HEK293 (cell line): ENCODE measurements at regions not wholly inside any gene's neighbourhood (a gene's known extent, or its start where the extent isn't known, plus 50 kb on each side); places are given as distances from the start of the nearest gene placed in this dataset.

Experiments
- CTCF ChIA-PET: fragments of 350-600 bp; formaldehyde crosslinking; extraction: SDS; loops from one replicate; lab custom pipeline; 2021; ENCODE audit warnings: antibody characterized with exemption; lab: Yijun Ruan, JAX
- POLR2A ChIA-PET: fragments of 300-600 bp; formaldehyde crosslinking; extraction: SDS; loops from one replicate; lab custom pipeline; 2020; ENCODE audit warnings: antibody characterized with exemption, inconsistent platforms; lab: Yijun Ruan, JAX
- H3K27ac ChIP-seq: fragments of 200-500 bp; sonication (Bioruptor generic); 2 replicates; pipeline ENCODE4 v1.5.1; 2014; ENCODE audit warnings: low read depth, low read length, control low read depth, inconsistent platforms; ENCODE audit errors: extremely low read depth
- H3K36me3 ChIP-seq, 2 experiments: fragments of 200-500 bp in 1 of 2; sonication (Bioruptor generic) in 1 of 2; 1 replicate in 1 of 2; 2 replicates in 1 of 2; pipeline ENCODE4 v1.5.1; 2014 to 2017; ENCODE audit warnings: inconsistent platforms in 2 of 2, low read length in 2 of 2; ENCODE audit not compliant: control insufficient read depth in 2 of 2, insufficient read depth in 1 of 2
- H3K4me1 ChIP-seq: fragments of 200-500 bp; sonication (Bioruptor generic); 2 replicates; pipeline ENCODE4 v1.5.1; 2014; ENCODE audit warnings: mild to moderate bottlenecking, low read length, inconsistent platforms; ENCODE audit not compliant: control insufficient read depth, insufficient read depth
- H3K4me3 ChIP-seq: 2 replicates; pipeline ENCODE4 v1.5.1; 2011; ENCODE audit warnings: low read depth, mild to moderate bottlenecking, control low read depth, low read length, moderate library complexity
- H3K9me3 ChIP-seq: fragments of 200-500 bp; sonication (Bioruptor generic); 2 replicates; pipeline ENCODE4 v1.5.1; 2014; ENCODE audit warnings: low read depth, low read length, inconsistent platforms; ENCODE audit not compliant: control insufficient read depth, insufficient read depth
- BCL11B ChIP-seq: fragments of 450-650 bp; formaldehyde crosslinking; IDR thresholded peaks from 2 replicates; pipeline ENCODE4 v1.5.1; 2016; ENCODE audit warnings: low read depth, missing biosample characterization, missing genetic modification characterization
- KLF9 ChIP-seq: fragments of 450-650 bp; formaldehyde crosslinking; IDR thresholded peaks from 2 replicates; pipeline ENCODE4 v1.5.1; 2016; ENCODE audit warnings: missing biosample characterization, missing genetic modification characterization, low read depth
- OSR2 ChIP-seq: fragments of 450-650 bp; formaldehyde crosslinking; IDR thresholded peaks from 2 replicates; pipeline ENCODE4 v1.5.1; 2016; ENCODE audit warnings: missing biosample characterization, missing genetic modification characterization
- PRDM6 ChIP-seq: fragments of 450-650 bp; formaldehyde crosslinking; IDR thresholded peaks from 2 replicates; pipeline ENCODE4 v1.5.1; 2017; ENCODE audit warnings: missing biosample characterization, missing genetic modification characterization
- RBAK ChIP-seq: fragments of 450-650 bp; formaldehyde crosslinking; IDR thresholded peaks from 2 replicates; pipeline ENCODE4 v1.5.1; 2016; ENCODE audit warnings: missing biosample characterization, missing genetic modification characterization
- SCRT1 ChIP-seq: fragments of 450-650 bp; formaldehyde crosslinking; IDR thresholded peaks from 2 replicates; pipeline ENCODE4 v1.5.1; 2016; ENCODE audit warnings: missing biosample characterization, missing genetic modification characterization, borderline replicate concordance
- SETDB1 ChIP-seq: IDR thresholded peaks from one replicate; pipeline ENCODE4 v1.6.1; 2017; ENCODE audit warnings: mild to moderate bottlenecking, low read length, moderate library complexity, mixed read lengths; ENCODE audit not compliant: insufficient read length
- ZEB2 ChIP-seq: fragments of 450-650 bp; formaldehyde crosslinking; IDR thresholded peaks from 2 replicates; pipeline ENCODE4 v1.5.1; 2016; ENCODE audit warnings: missing biosample characterization, missing genetic modification characterization
- ZFHX2 ChIP-seq: fragments of 450-650 bp; formaldehyde crosslinking; conservative IDR thresholded peaks from 2 replicates; pipeline ENCODE4 v1.5.1; 2016; ENCODE audit warnings: missing biosample characterization, missing genetic modification characterization
- ZNF138 ChIP-seq: fragments of 450-650 bp; formaldehyde crosslinking; IDR thresholded peaks from 2 replicates; pipeline ENCODE4 v1.5.1; 2016; ENCODE audit warnings: missing biosample characterization, missing genetic modification characterization, borderline replicate concordance
- ZNF140 ChIP-seq: fragments of 450-650 bp; formaldehyde crosslinking; IDR thresholded peaks from 2 replicates; pipeline ENCODE4 v1.5.1; 2016; ENCODE audit warnings: missing biosample characterization, missing genetic modification characterization
- ZNF16 ChIP-seq: fragments of 450-650 bp; formaldehyde crosslinking; IDR thresholded peaks from 2 replicates; pipeline ENCODE4 v1.5.1; 2016; ENCODE audit warnings: low read depth, missing biosample characterization, missing genetic modification characterization
- ZNF169 ChIP-seq: fragments of 450-650 bp; formaldehyde crosslinking; IDR thresholded peaks from 2 replicates; pipeline ENCODE4 v1.5.1; 2016; ENCODE audit warnings: missing biosample characterization, missing genetic modification characterization
- ZNF211 ChIP-seq: fragments of 450-650 bp; formaldehyde crosslinking; IDR thresholded peaks from 2 replicates; pipeline ENCODE4 v1.5.1; 2016; ENCODE audit warnings: low read depth, missing biosample characterization, missing genetic modification characterization
- ZNF239 ChIP-seq: fragments of 450-650 bp; formaldehyde crosslinking; IDR thresholded peaks from 2 replicates; pipeline ENCODE4 v1.5.1; 2016; ENCODE audit warnings: missing biosample characterization, missing genetic modification characterization
- ZNF266 ChIP-seq: fragments of 450-650 bp; formaldehyde crosslinking; IDR thresholded peaks from 2 replicates; pipeline ENCODE4 v1.5.1; 2016; ENCODE audit warnings: missing biosample characterization, missing genetic modification characterization, low read depth
- ZNF280C ChIP-seq: fragments of 450-650 bp; formaldehyde crosslinking; IDR thresholded peaks from 2 replicates; pipeline ENCODE4 v1.5.1; 2016; ENCODE audit warnings: missing biosample characterization, missing genetic modification characterization
- ZNF335 ChIP-seq: fragments of 450-650 bp; formaldehyde crosslinking; conservative IDR thresholded peaks from 2 replicates; pipeline ENCODE4 v1.5.1; 2016; ENCODE audit warnings: missing biosample characterization, missing genetic modification characterization
- ZNF341 ChIP-seq: fragments of 450-650 bp; formaldehyde crosslinking; IDR thresholded peaks from 2 replicates; pipeline ENCODE4; 2016; ENCODE audit warnings: low read depth, missing biosample characterization, missing genetic modification characterization
- ZNF391 ChIP-seq: fragments of 450-650 bp; formaldehyde crosslinking; IDR thresholded peaks from 2 replicates; pipeline ENCODE4 v1.5.1; 2016; ENCODE audit warnings: low read depth, missing biosample characterization, missing genetic modification characterization, borderline replicate concordance
- ZNF416 ChIP-seq: fragments of 450-650 bp; formaldehyde crosslinking; IDR thresholded peaks from 2 replicates; pipeline ENCODE4 v1.5.1; 2016; ENCODE audit warnings: missing biosample characterization, missing genetic modification characterization
- ZNF473 ChIP-seq: fragments of 450-650 bp; formaldehyde crosslinking; IDR thresholded peaks from 2 replicates; pipeline ENCODE4 v1.5.1; 2017; ENCODE audit warnings: missing biosample characterization, missing genetic modification characterization
- ZNF510 ChIP-seq: fragments of 450-650 bp; formaldehyde crosslinking; IDR thresholded peaks from 2 replicates; pipeline ENCODE4 v1.5.1; 2018; ENCODE audit warnings: mild to moderate bottlenecking, missing genetic modification characterization, missing biosample characterization; ENCODE audit not compliant: insufficient replicate concordance
- ZNF621 ChIP-seq: fragments of 450-650 bp; formaldehyde crosslinking; IDR thresholded peaks from 2 replicates; pipeline ENCODE4 v1.5.1; 2017; ENCODE audit warnings: missing biosample characterization, missing genetic modification characterization
- ZNF660 ChIP-seq: fragments of 450-650 bp; IDR thresholded peaks from 2 replicates; pipeline ENCODE4 v1.5.1; 2018; ENCODE audit warnings: missing biosample characterization, mild to moderate bottlenecking, missing genetic modification characterization
- ZNF776 ChIP-seq: fragments of 450-650 bp; formaldehyde crosslinking; IDR thresholded peaks from 2 replicates; pipeline ENCODE4 v1.5.0; 2017; ENCODE audit warnings: missing biosample characterization, missing genetic modification characterization, borderline replicate concordance
- ZNF777 ChIP-seq: fragments of 450-650 bp; formaldehyde crosslinking; IDR thresholded peaks from 2 replicates; pipeline ENCODE4 v1.5.1; 2017; ENCODE audit warnings: missing biosample characterization, missing genetic modification characterization, borderline replicate concordance
- ZNF791 ChIP-seq: fragments of 450-650 bp; formaldehyde crosslinking; IDR thresholded peaks from 2 replicates; pipeline ENCODE4 v1.5.1; 2016; ENCODE audit warnings: missing biosample characterization, missing genetic modification characterization
- ZSCAN30 ChIP-seq: fragments of 450-650 bp; IDR thresholded peaks from 2 replicates; pipeline ENCODE4 v1.5.1; 2018; ENCODE audit warnings: missing biosample characterization, mild to moderate bottlenecking, missing genetic modification characterization, moderate library complexity
- TF ChIP-seq, protein P1 (sequence below): fragments of 450-650 bp; formaldehyde crosslinking; IDR thresholded peaks from 2 replicates; pipeline ENCODE4 v1.5.1; 2016; ENCODE audit warnings: missing biosample characterization, missing genetic modification characterization

DNA sequence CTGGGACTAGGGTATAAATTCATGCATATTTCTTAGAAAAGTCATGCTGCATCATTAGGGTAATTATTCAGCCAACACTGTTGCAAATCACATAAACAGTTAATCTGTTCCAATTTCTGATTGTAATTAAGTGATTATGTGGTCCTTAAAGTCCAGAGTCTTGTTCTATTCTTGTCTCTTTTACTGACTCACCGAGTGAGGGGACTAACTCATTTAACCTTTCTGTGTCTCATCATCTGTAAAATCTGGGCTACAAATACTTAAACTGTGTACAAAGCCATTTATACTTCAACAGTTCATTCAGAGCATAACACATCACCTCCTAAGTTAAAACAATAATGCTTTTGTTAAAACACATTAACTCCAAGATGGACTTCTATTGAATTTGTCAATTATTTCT lies 65.4 kb upstream of the KLHL13 start:
- POLR2A ChIA-PET: no interaction called here
- H3K4me1 ChIP-seq: no peaks in the 10 kb centered on the region
- no peak overlapping the region for H3K4me3 ChIP-seq
- no peak for TF ChIP-seq ZNF777 (tag by site-specific recombination)
- TF ChIP-seq ZNF239: no peak
- TF ChIP-seq PRDM6 (tag by site-specific recombination): no peak
- no peaks in the 10 kb centered on the region for H3K36me3 ChIP-seq
- CTCF ChIA-PET: interaction anchor here (1.1 to 1.3 kb wide), 2 partner anchors 8 to 44 kb away, joined by 3 to 5 read pairs; no protein-coding TSS in a partner anchor
- H3K27ac ChIP-seq: no peak overlapping the region
- H3K9me3 ChIP-seq: peaks cover 3% of the 10 kb centered on the region

DNA sequence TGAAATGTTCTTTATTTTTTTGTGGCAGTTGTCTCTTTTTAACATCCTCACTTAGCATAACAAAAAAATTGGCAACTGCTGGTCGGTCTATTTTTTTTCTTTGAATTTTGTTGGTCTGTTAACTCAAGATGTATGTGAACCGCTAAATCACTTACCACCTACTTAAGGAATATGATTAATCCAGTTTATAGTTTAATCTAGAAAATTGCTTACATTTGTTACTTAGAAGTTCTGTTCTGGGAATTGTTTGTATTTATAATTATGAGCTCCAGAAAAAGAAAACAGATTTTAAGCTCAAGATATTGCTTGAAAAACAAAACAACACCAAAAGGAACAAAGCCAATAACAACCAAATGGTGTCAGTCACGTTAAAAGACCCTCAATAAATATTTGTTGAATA lies 66.1 kb upstream of the KLHL13 start:
- H3K4me1 ChIP-seq: no peaks in the 10 kb centered on the region
- TF ChIP-seq SCRT1 (tag by site-specific recombination) (no peak), BCL11B (tag by site-specific recombination) (no peak), ZNF473 (tag by site-specific recombination) (no peak), ZNF266 (no peak), ZFHX2 (tag by site-specific recombination) (no peak), ZNF211 (tag by site-specific recombination) (no peak), OSR2 (tag by site-specific recombination) (no peak), ZNF416 (tag by site-specific recombination) (no peak), ZNF621 (tag by site-specific recombination) (no peak), ZNF776 (tag by site-specific recombination) (no peak), KLF9 (tag by site-specific recombination) (no peak), RBAK (tag by site-specific recombination) (no peak), ZNF791 (tag by site-specific recombination) (no peak), ZNF335 (tag by site-specific recombination) (no peak), ZNF341 (tag by site-specific recombination) (no peak), ZNF140 (tag by site-specific recombination) (no peak), ZNF660 (tag by site-specific recombination) (no peak), ZNF391 (tag by site-specific recombination) (no peak), ZNF138 (tag by site-specific recombination) (no peak)
- TF ChIP-seq, protein P1, sequence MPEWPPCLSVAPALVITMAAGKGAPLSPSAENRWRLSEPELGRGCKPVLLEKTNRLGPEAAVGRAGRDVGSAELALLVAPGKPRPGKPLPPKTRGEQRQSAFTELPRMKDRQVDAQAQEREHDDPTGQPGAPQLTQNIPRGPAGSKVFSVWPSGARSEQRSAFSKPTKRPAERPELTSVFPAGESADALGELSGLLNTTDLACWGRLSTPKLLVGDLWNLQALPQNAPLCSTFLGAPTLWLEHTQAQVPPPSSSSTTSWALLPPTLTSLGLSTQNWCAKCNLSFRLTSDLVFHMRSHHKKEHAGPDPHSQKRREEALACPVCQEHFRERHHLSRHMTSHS (tag by site-specific recombination): no peak
- TF ChIP-seq, all 188 proteins: peak for 0
- peaks cover 3% of the 10 kb centered on the region for H3K9me3 ChIP-seq
- ChIA-PET POLR2A (no interaction called here), CTCF (no interaction called here)
- H3K27ac ChIP-seq: no peak overlapping the region
- no peak overlapping the region for H3K4me3 ChIP-seq
- H3K36me3 ChIP-seq: no peaks in the 10 kb centered on the region

DNA sequence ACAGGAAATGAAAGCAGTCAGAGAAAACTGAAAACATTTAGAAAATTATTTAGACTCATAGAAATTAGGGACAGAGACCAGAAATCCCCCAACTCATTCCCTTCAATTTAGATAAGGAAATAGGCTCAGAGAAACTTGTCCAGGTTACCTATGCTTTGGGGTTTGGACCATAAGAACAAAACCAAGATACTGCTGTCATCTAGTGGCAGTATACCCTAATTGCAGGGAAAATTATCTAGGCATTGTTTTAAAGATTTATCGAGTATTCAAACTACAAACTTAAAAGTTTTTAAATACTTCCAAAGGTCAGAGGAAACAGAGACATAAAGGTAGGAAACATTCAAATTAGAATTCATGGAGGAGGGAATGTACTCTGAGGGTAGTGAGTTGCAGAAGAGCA lies 67.0 kb upstream of the KLHL13 start:
- no peak overlapping the region for H3K4me3 ChIP-seq
- POLR2A ChIA-PET: no interaction called here
- no peak overlapping the region for H3K27ac ChIP-seq
- H3K36me3 ChIP-seq: no peaks in the 10 kb centered on the region
- peaks cover 3% of the 10 kb centered on the region for H3K9me3 ChIP-seq
- CTCF ChIA-PET: no interaction called here
- H3K4me1 ChIP-seq: no peaks in the 10 kb centered on the region
- TF ChIP-seq ZNF280C (tag by site-specific recombination): no peak
- TF ChIP-seq SETDB1: no peak
- TF ChIP-seq ZSCAN30 (tag by site-specific recombination): no peak
- TF ChIP-seq ZEB2 (tag by site-specific recombination): no peak
- no peak for TF ChIP-seq ZNF169 (tag by site-specific recombination)
- no peak for TF ChIP-seq ZNF16
- TF ChIP-seq ZNF510: no peak
